IMR-90 (cell line): ENCODE measurements at regions not wholly inside any gene's neighbourhood (a gene's known extent, or its start where the extent isn't known, plus 50 kb on each side); places are given as distances from the start of the nearest gene placed in this dataset.

ENCODE experiments used
- ATAC-seq: fragments of 200-7000 bp; cut with Tn5 transposase; 2 replicates; pipeline ENCODE4 v1.9.1; 2020; ENCODE audit warnings: low read depth, mild to moderate bottlenecking, moderate library complexity
- BruUV-seq: library from RNA; stranded (reverse); fragments of 400-500 nt; replicated peaks from 2 replicates; lab custom pipeline; 2021; lab: Mats Ljungman, UMichigan
- CTCF ChIA-PET: fragments of 300-600 bp; formaldehyde crosslinking; extraction: SDS; loops from one replicate; lab custom pipeline; 2021; ENCODE audit warnings: antibody characterized with exemption; lab: Yijun Ruan, JAX
- POLR2A ChIA-PET: fragments of 300-600 bp; sonication (Branson Sonifier 250); formaldehyde crosslinking; loops from one replicate; lab custom pipeline; 2022; ENCODE audit warnings: antibody characterized with exemption; ENCODE audit not compliant: unreplicated experiment; lab: Charles Lee
- DNase-seq: peaks from one replicate; pipeline ENCODE4 v3.0.0; 2013
- H2AFZ ChIP-seq: replicated peaks from 2 replicates; pipeline ENCODE3; 2013; ENCODE audit warnings: low read length, mild to moderate bottlenecking; ENCODE audit not compliant: poor library complexity
- H2AK5ac ChIP-seq: 2 replicates; pipeline ENCODE4 v1.6.1; 2013; ENCODE audit warnings: low read depth, low read length, inconsistent platforms
- H2AK9ac ChIP-seq: replicated peaks from 2 replicates; pipeline ENCODE3; 2013; ENCODE audit warnings: mild to moderate bottlenecking, low read depth, low read length, moderate library complexity; ENCODE audit not compliant: poor library complexity
- H2BK120ac ChIP-seq: 2 replicates; pipeline ENCODE4 v1.6.1; 2013; ENCODE audit warnings: low read depth, low read length, inconsistent platforms
- H2BK15ac ChIP-seq: 3 replicates; pipeline ENCODE4 v1.6.1; 2013; ENCODE audit warnings: low read depth, low read length, inconsistent platforms
- H2BK20ac ChIP-seq: 2 replicates; pipeline ENCODE4 v1.6.1; 2013; ENCODE audit warnings: low read depth, mild to moderate bottlenecking, inconsistent platforms, low read length, moderate library complexity
- H2BK5ac ChIP-seq: 2 replicates; pipeline ENCODE4 v1.6.1; 2013; ENCODE audit warnings: mild to moderate bottlenecking, low read depth, low read length, inconsistent platforms; ENCODE audit not compliant: poor library complexity, severe bottlenecking
- H3K14ac ChIP-seq: replicated peaks from 2 replicates; pipeline ENCODE4 v1.6.1; 2013; ENCODE audit warnings: low read depth, low read length, inconsistent platforms
- H3K18ac ChIP-seq: 2 replicates; pipeline ENCODE4 v1.6.1; 2013; ENCODE audit warnings: low read depth, low read length, control low read depth
- H3K23ac ChIP-seq: 2 replicates; pipeline ENCODE4 v1.6.1; 2013; ENCODE audit warnings: low read depth, low read length, inconsistent platforms
- H3K27ac ChIP-seq: 2 replicates; pipeline ENCODE4 v1.5.1; 2013; ENCODE audit warnings: mild to moderate bottlenecking, control low read depth, low read length; ENCODE audit not compliant: insufficient read depth
- H3K27me3 ChIP-seq: 2 replicates; pipeline ENCODE4 v1.6.1; 2013; ENCODE audit warnings: low read length; ENCODE audit not compliant: control insufficient read depth, insufficient read depth
- H3K36me3 ChIP-seq: 2 replicates; pipeline ENCODE4 v1.6.1; 2013; ENCODE audit warnings: low read length, mixed read lengths; ENCODE audit not compliant: control insufficient read depth, insufficient read depth
- H3K4ac ChIP-seq: 2 replicates; pipeline ENCODE4 v1.6.1; 2013; ENCODE audit warnings: low read depth, low read length, inconsistent platforms
- H3K4me1 ChIP-seq: 2 replicates; pipeline ENCODE4 v1.6.1; 2013; ENCODE audit warnings: low read length, mixed read lengths; ENCODE audit not compliant: control insufficient read depth, insufficient read depth
- H3K4me2 ChIP-seq: 2 replicates; pipeline ENCODE4 v1.6.1; 2013; ENCODE audit warnings: low read depth, mild to moderate bottlenecking, control low read depth, low read length, moderate library complexity
- H3K4me3 ChIP-seq: 2 replicates; pipeline ENCODE4 v1.5.1; 2013; ENCODE audit warnings: low read depth, mild to moderate bottlenecking, control low read depth, low read length, moderate library complexity; ENCODE audit not compliant: insufficient read depth
- H3K56ac ChIP-seq: 2 replicates; pipeline ENCODE4 v1.6.1; 2013; ENCODE audit warnings: low read length, inconsistent platforms; ENCODE audit not compliant: insufficient read depth; ENCODE audit errors: extremely low read depth
- H3K79me1 ChIP-seq, 2 experiments: 2 replicates each; pipeline ENCODE4 v1.6.1; 2013; ENCODE audit warnings: low read length in 2 of 2, inconsistent platforms in 1 of 2, low read depth in 1 of 2
- H3K9ac ChIP-seq: 2 replicates; pipeline ENCODE4 v1.6.1; 2013; ENCODE audit warnings: low read depth, low read length, control low read depth
- H3K9me1 ChIP-seq: 2 replicates; pipeline ENCODE4 v1.6.1; 2013; ENCODE audit warnings: low read length, inconsistent platforms; ENCODE audit not compliant: insufficient read depth
- H3K9me3 ChIP-seq: 2 replicates; pipeline ENCODE4 v1.6.1; 2013; ENCODE audit warnings: low read length; ENCODE audit not compliant: control insufficient read depth, insufficient read depth
- H4K20me1 ChIP-seq: 2 replicates; pipeline ENCODE4 v1.6.1; 2013; ENCODE audit warnings: low read length, inconsistent platforms; ENCODE audit not compliant: insufficient read depth
- H4K5ac ChIP-seq: 2 replicates; pipeline ENCODE4 v1.6.1; 2013; ENCODE audit warnings: mild to moderate bottlenecking, low read depth, low read length, control low read depth
- H4K8ac ChIP-seq, 2 experiments: 2 replicates each; pipeline ENCODE4 v1.6.1; 2013; ENCODE audit warnings: low read depth in 2 of 2, low read length in 2 of 2, control low read depth in 1 of 2, inconsistent platforms in 1 of 2
- H4K91ac ChIP-seq: 2 replicates; pipeline ENCODE4 v1.6.1; 2013; ENCODE audit warnings: low read depth, low read length, inconsistent platforms; ENCODE audit not compliant: insufficient read depth
- BHLHE40 ChIP-seq: fragments of 150-350 bp; IDR thresholded peaks from 2 replicates; pipeline ENCODE4 v1.6.1; 2016; ENCODE audit warnings: mild to moderate bottlenecking, low read depth, low read length
- CEBPB ChIP-seq: IDR thresholded peaks from 2 replicates; pipeline ENCODE4 v1.6.1; 2012; ENCODE audit warnings: low read depth, low read length, improper control_type of control experiment
- CHD1 ChIP-seq: IDR thresholded peaks from 2 replicates; pipeline ENCODE4 v1.6.1; 2012; ENCODE audit warnings: low read depth, low read length, improper control_type of control experiment
- ELK1 ChIP-seq: fragments of 150-350 bp; IDR thresholded peaks from 2 replicates; pipeline ENCODE4 v1.6.1; 2016; ENCODE audit warnings: low read depth, mild to moderate bottlenecking, low read length, moderate library complexity, borderline replicate concordance
- FOS ChIP-seq: fragments of 150-350 bp; IDR thresholded peaks from 2 replicates; pipeline ENCODE4 v1.6.1; 2016; ENCODE audit warnings: low read depth, low read length
- MAFK ChIP-seq: IDR thresholded peaks from 2 replicates; pipeline ENCODE4 v1.6.1; 2012; ENCODE audit warnings: low read depth, low read length, improper control_type of control experiment
- MXI1 ChIP-seq: IDR thresholded peaks from 2 replicates; pipeline ENCODE4 v1.6.1; 2012; ENCODE audit warnings: low read depth, mild to moderate bottlenecking, low read length, moderate library complexity, borderline replicate concordance
- POLR2A ChIP-seq: IDR thresholded peaks from 2 replicates; pipeline ENCODE4 v1.6.1; 2012; ENCODE audit warnings: mild to moderate bottlenecking, low read depth, low read length
- RAD21 ChIP-seq: IDR thresholded peaks from 2 replicates; pipeline ENCODE4 v1.6.1; 2012; ENCODE audit warnings: low read length, improper control_type of control experiment
- SMC3 ChIP-seq: fragments of 150-350 bp; IDR thresholded peaks from 2 replicates; pipeline ENCODE4 v1.6.1; 2016; ENCODE audit warnings: low read depth, mild to moderate bottlenecking, antibody characterized with exemption, low read length, moderate library complexity
- WGBS, 2 experiments: methylation state at CpG; one replicate each; pipeline versions ENCODE4 v1.1.5 to v1.1.7; 2013; ENCODE audit warnings: missing lambda C conversion rate in 2 of 2; ENCODE audit not compliant: insufficient read length in 1 of 2; ENCODE audit errors: extremely low coverage in 2 of 2; 5-methylcytosine and 5-hydroxymethylcytosine counted together
- dilution Hi-C: fragments of 300-500 bp; cut with HindIII; formaldehyde crosslinking; loops from one replicate; pipeline ENCODE4 v1.14.3; 2018; ENCODE audit warnings: low sequenced_read_pairs; ENCODE audit not compliant: unreplicated experiment
- in situ Hi-C: fragments of 300-500 bp; cut with MboI; formaldehyde crosslinking; loops from 3 replicates; pipeline ENCODE4 v1.14.3; 2019; ENCODE audit warnings: low sequenced_read_pairs, inconsistent platforms, mixed read lengths
- intact Hi-C: fragments of 100-400 bp; cut with micrococcal nuclease; formaldehyde crosslinking; loops from 2 replicates; pipeline ENCODE4 v1.10.0; 2022

GRCh38 chr2:104703669-104704068 lies 150.2 kb upstream of the POU3F3 start:
- in situ Hi-C loops = no loop called here
- ChIA-PET CTCF (no interaction called here), POLR2A (no interaction called here)
- Histone ChIP-seq H2BK120ac (no peak overlapping the region), H3K56ac (no peak overlapping the region), H3K9ac (no peak overlapping the region), H4K20me1 (no peaks in the 10 kb centered on the region), H3K4ac (no peak overlapping the region), H3K27me3 (no peaks in the 10 kb centered on the region), H2AK9ac (no peak overlapping the region), H2BK5ac (no peak overlapping the region), H4K91ac (no peak overlapping the region), H3K36me3 (no peaks in the 10 kb centered on the region), H2AFZ (no peak overlapping the region), H3K4me2 (no peak overlapping the region), H3K9me3 (peaks cover 10% of the 10 kb centered on the region), H3K18ac (no peak overlapping the region), H3K4me3 (no peak overlapping the region), H3K14ac (no peak overlapping the region), H2AK5ac (no peak overlapping the region), H4K5ac (no peak overlapping the region; the same call in 1 of the 2 replicates), H3K4me1 (no peaks in the 10 kb centered on the region), H4K8ac (no peak overlapping the region), H3K23ac (no peak overlapping the region), H2BK20ac (no peak overlapping the region), H3K79me1 (no peaks in the 10 kb centered on the region), H3K9me1 (no peaks in the 10 kb centered on the region), H2BK15ac (no peak overlapping the region), H3K27ac (no peak overlapping the region)
- no peak for ATAC-seq
- no peak for DNase-seq
- 65% methylated on average over 6 of the region's 8 CpGs; no CpG with 5 or more reads in 1 of the 2 experiments for WGBS, 2 experiments
- no TSS peak for BruUV-seq
- dilution Hi-C loops = no loop called here
- intact Hi-C loops = no loop called here
- no peak for TF ChIP-seq RAD21
- TF ChIP-seq MAFK = no peak
- no peak for TF ChIP-seq ELK1
- no peak for TF ChIP-seq BHLHE40
- no peak for TF ChIP-seq SMC3
- no peak for TF ChIP-seq MXI1
- no peak for TF ChIP-seq CEBPB
- no peak for TF ChIP-seq CHD1
- TF ChIP-seq FOS = no peak
- no peak for TF ChIP-seq POLR2A
